ENCODE measurements at regions not wholly inside any gene's neighbourhood (a gene's known extent, or its start where the extent isn't known, plus 50 kb on each side); places are given as distances from the start of the nearest gene placed in this dataset.
"Not testable (repeated sequence)": the region's sequence is repeated elsewhere in the genome, so short reads cannot be mapped to it uniquely, and the experiment has no call there.

DNA sequence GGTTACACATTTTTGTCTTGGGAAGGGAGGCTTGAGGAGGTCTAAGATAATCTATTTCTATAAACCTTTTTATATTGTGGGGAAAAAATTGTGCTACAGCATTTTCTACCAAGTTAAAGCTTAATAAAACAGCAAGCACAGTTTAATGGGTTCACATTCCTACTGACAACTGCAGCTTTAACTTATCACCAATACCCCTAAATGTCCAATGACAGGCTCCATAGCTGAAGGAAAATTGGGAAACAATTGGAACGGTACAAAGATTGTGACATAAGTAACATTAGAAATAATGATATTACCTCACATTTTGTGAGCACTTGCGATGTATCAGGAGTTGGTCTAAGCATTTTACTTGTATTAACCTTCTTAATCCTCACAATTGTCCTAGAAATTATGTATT lies 79.5 kb upstream of the HAPLN1 start:
- no peak overlapping the region for H3K4me3 ChIP-seq
- no peak overlapping the region for H3K9ac ChIP-seq
- no peak overlapping the region for H2AFZ ChIP-seq
- no peaks in the 10 kb centered on the region for H3K27me3 ChIP-seq (replicated peaks; ENCODE audit: insufficient read depth)
- 0 out of 2 replicates have a peak, but pooled peaks cover 7% of the 10 kb centered on the region for H3K4me1 ChIP-seq (ENCODE audit: insufficient read depth)
- DNase-seq, result no peak
- TF ChIP-seq EZH2phosphoT487 (IDR thresholded peaks at IDR 0.05; ENCODE audit: insufficient read depth, low read depth) (no peak), EZH2 (IDR thresholded peaks at IDR 0.05; ENCODE audit: insufficient read depth, poor library complexity, severe bottlenecking) (no peak)
- H4K20me1 ChIP-seq (ENCODE audit: insufficient read depth), result no peaks in the 10 kb centered on the region
- WGBS, 2 experiments (ENCODE audit: low coverage in 1 of 2, low lambda C conversion rate in 2 of 2, missing lambda C conversion rate in 2 of 2), result 54 to 60% methylated on average over 2 of the region's 2 CpGs
- no peaks in the 10 kb centered on the region for H3F3A ChIP-seq (ENCODE audit: insufficient read depth)
- no peaks in the 10 kb centered on the region for H3K9me3 ChIP-seq (ENCODE audit: low read depth)
- H3K36me3 ChIP-seq (ENCODE audit: low read depth), result no peaks in the 10 kb centered on the region
- no peak overlapping the region for H3K4me2 ChIP-seq (ENCODE audit: unreplicated experiment)
- no peak overlapping the region for H3K27ac ChIP-seq
- in situ Hi-C loops (cut with MboI), result no loop called here
- H3K79me2 ChIP-seq (ENCODE audit: insufficient read depth), result no peaks in the 10 kb centered on the region
- no peaks in the 10 kb centered on the region for H3K9me2 ChIP-seq (ENCODE audit: insufficient read depth)

DNA sequence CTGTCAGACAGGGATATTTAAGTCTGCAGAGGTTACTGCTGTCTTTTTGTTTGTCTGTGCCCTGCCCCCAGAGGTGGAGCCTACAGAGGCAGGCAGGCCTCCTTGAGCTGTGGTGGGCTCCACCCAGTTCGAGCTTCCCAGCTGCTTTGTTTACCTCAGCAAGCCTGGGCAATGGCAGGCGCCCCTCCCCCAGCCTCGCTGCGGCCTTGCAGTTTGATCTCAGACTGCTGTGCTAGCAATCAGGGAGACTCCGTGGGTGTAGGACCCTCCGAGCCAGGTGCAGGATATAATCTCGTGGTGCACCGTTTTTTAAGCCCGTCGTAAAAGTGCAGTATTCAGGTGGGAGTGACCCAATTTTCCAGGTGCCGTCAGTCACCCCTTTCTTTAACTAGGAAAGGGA lies 78.4 kb upstream of the HAPLN1 start:
- H3K27ac ChIP-seq; in situ Hi-C loops (cut with MboI); H3K4me1 ChIP-seq (ENCODE audit: insufficient read depth); H3K4me3 ChIP-seq; H3K36me3 ChIP-seq (ENCODE audit: low read depth); H3K9ac ChIP-seq; H3K4me2 ChIP-seq (ENCODE audit: unreplicated experiment); H3F3A ChIP-seq (ENCODE audit: insufficient read depth); H4K20me1 ChIP-seq (ENCODE audit: insufficient read depth); H3K9me2 ChIP-seq (ENCODE audit: insufficient read depth); H3K9me3 ChIP-seq (ENCODE audit: low read depth); H3K79me2 ChIP-seq (ENCODE audit: insufficient read depth); DNase-seq; H2AFZ ChIP-seq; H3K27me3 ChIP-seq (replicated peaks; ENCODE audit: insufficient read depth): not testable (repeated sequence)
- 49 to 54% methylated on average over 11 of the region's 11 CpGs for WGBS, 2 experiments (ENCODE audit: low coverage in 1 of 2, low lambda C conversion rate in 2 of 2, missing lambda C conversion rate in 2 of 2)

- no peak overlapping the region for H3K9ac ChIP-seq
- in situ Hi-C loops (cut with MboI), result no loop called here
- WGBS, 2 experiments (ENCODE audit: low coverage in 1 of 2, low lambda C conversion rate in 2 of 2, missing lambda C conversion rate in 2 of 2), result 0 to 6% methylated on average over 1 of the region's 1 CpG
Observed at GRCh38 chr5:83789371-83789770, 68.7 kb upstream of the HAPLN1 start.

GRCh38 chr5:83787631-83788030 lies 67.0 kb upstream of the HAPLN1 start:
- Histone ChIP-seq H3K9me2 (ENCODE audit: insufficient read depth) (no peaks in the 10 kb centered on the region), H3K27me3 (replicated peaks; ENCODE audit: insufficient read depth) (no peaks in the 10 kb centered on the region; the same call in 1 of the 2 replicates), H3K9me3 (ENCODE audit: low read depth) (no peaks in the 10 kb centered on the region), H3K36me3 (ENCODE audit: low read depth) (no peaks in the 10 kb centered on the region), H3K4me2 (ENCODE audit: unreplicated experiment) (no peak overlapping the region), H3K9ac (no peak overlapping the region), H3K4me1 (ENCODE audit: insufficient read depth) (no peaks in the 10 kb centered on the region), H3K4me3 (no peak overlapping the region), H3F3A (ENCODE audit: insufficient read depth) (no peaks in the 10 kb centered on the region), H3K27ac (no peak overlapping the region), H2AFZ (no peak overlapping the region), H3K79me2 (ENCODE audit: insufficient read depth) (no peaks in the 10 kb centered on the region), H4K20me1 (ENCODE audit: insufficient read depth) (no peaks in the 10 kb centered on the region)
- TF ChIP-seq EZH2 (IDR thresholded peaks at IDR 0.05; ENCODE audit: insufficient read depth, poor library complexity, severe bottlenecking) (no peak), EZH2phosphoT487 (IDR thresholded peaks at IDR 0.05; ENCODE audit: insufficient read depth, low read depth) (no peak)
- 26 to 34% methylated on average over 3 of the region's 3 CpGs for WGBS, 2 experiments (ENCODE audit: low coverage in 1 of 2, low lambda C conversion rate in 2 of 2, missing lambda C conversion rate in 2 of 2)
- in situ Hi-C loops (cut with MboI), result no loop called here
- DNase-seq, result no peak

More at GRCh38 chr5:83789371-83789770, 68.7 kb upstream of the HAPLN1 start:
- H3K4me2 ChIP-seq (ENCODE audit: unreplicated experiment), result no peak overlapping the region
- H3K27ac ChIP-seq, result no peak overlapping the region
- no peaks in the 10 kb centered on the region for H3F3A ChIP-seq (ENCODE audit: insufficient read depth)
- no peaks in the 10 kb centered on the region for H3K36me3 ChIP-seq (ENCODE audit: low read depth)
- no peaks in the 10 kb centered on the region for H3K79me2 ChIP-seq (ENCODE audit: insufficient read depth)
- H3K4me1 ChIP-seq (ENCODE audit: insufficient read depth), result no peaks in the 10 kb centered on the region
- H3K9me2 ChIP-seq (ENCODE audit: insufficient read depth), result no peaks in the 10 kb centered on the region
- H3K9me3 ChIP-seq (ENCODE audit: low read depth), result no peaks in the 10 kb centered on the region
- H4K20me1 ChIP-seq (ENCODE audit: insufficient read depth), result no peaks in the 10 kb centered on the region
- DNase-seq, result no peak
- no peaks in the 10 kb centered on the region; the same call in 1 of the 2 replicates for H3K27me3 ChIP-seq (replicated peaks; ENCODE audit: insufficient read depth)
- no peak overlapping the region for H3K4me3 ChIP-seq
- H2AFZ ChIP-seq, result no peak overlapping the region
- TF ChIP-seq EZH2phosphoT487 (IDR thresholded peaks at IDR 0.05; ENCODE audit: insufficient read depth, low read depth) (no peak), EZH2 (IDR thresholded peaks at IDR 0.05; ENCODE audit: insufficient read depth, poor library complexity, severe bottlenecking) (no peak)

GRCh38 chr5:83785176-83785668 lies 64.6 kb upstream of the HAPLN1 start:
- in situ Hi-C loops (cut with MboI), result no loop called here
- Histone ChIP-seq H3K36me3 (ENCODE audit: low read depth) (no peaks in the 10 kb centered on the region), H3K4me1 (ENCODE audit: insufficient read depth) (no peaks in the 10 kb centered on the region), H3K9me2 (ENCODE audit: insufficient read depth) (no peaks in the 10 kb centered on the region), H3K4me2 (ENCODE audit: unreplicated experiment) (no peak overlapping the region), H3K27ac (no peak overlapping the region), H4K20me1 (ENCODE audit: insufficient read depth) (no peaks in the 10 kb centered on the region), H3F3A (ENCODE audit: insufficient read depth) (no peaks in the 10 kb centered on the region), H3K27me3 (replicated peaks; ENCODE audit: insufficient read depth) (no peaks in the 10 kb centered on the region; the same call in 1 of the 2 replicates), H3K79me2 (ENCODE audit: insufficient read depth) (no peaks in the 10 kb centered on the region), H2AFZ (no peak overlapping the region), H3K9me3 (ENCODE audit: low read depth) (no peaks in the 10 kb centered on the region), H3K4me3 (no peak overlapping the region), H3K9ac (no peak overlapping the region)
- 30 to 38% methylated on average over 6 of the region's 6 CpGs for WGBS, 2 experiments (ENCODE audit: low coverage in 1 of 2, low lambda C conversion rate in 2 of 2, missing lambda C conversion rate in 2 of 2)
- TF ChIP-seq EZH2phosphoT487 (IDR thresholded peaks at IDR 0.05; ENCODE audit: insufficient read depth, low read depth) (no peak), EZH2 (IDR thresholded peaks at IDR 0.05; ENCODE audit: insufficient read depth, poor library complexity, severe bottlenecking) (no peak)
- no peak for DNase-seq

Data from GM23248 (cell line).